GM18507 (cell line): ENCODE measurements at regions not wholly inside any gene's neighbourhood (a gene's known extent, or its start where the extent isn't known, plus 50 kb on each side); places are given as distances from the start of the nearest gene placed in this dataset.
"Not testable (repeated sequence)": the region's sequence is repeated elsewhere in the genome, so short reads cannot be mapped to it uniquely, and the experiment has no call there.

Source experiments
- DNase-seq: peaks from one replicate; pipeline ENCODE4 v3.0.0; 2011; ENCODE audit warnings: low read depth; ENCODE audit not compliant: insufficient read length; ENCODE audit errors: extremely low spot score
- FAIRE-seq: peaks from 2 replicates; lab custom pipeline; 2011; peaks lifted over from hg19 to GRCh38; lab: Jason Lieb, UNC

DNA sequence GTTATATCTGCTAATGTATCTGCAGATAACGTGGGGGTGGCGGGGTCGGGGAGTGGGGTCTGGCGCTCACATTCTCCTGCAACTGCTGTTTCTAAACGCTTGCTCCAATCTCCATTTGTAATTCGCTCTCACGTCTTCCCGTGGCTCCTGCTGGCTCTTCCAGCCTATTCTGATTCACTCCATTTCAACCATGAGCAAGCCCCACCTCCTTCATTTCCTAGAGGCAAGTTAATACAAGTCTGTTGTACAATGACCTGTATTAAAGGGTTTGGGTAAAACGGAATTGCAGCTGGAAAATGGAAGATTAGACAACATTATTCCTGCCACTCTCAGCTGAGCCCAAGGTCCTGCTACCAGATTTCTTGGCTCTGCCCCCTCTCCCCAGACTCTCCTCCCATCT is 132.3 kb downstream of the CSNK2A3 start:
- FAIRE-seq, result no peak
- no peak for DNase-seq

DNA sequence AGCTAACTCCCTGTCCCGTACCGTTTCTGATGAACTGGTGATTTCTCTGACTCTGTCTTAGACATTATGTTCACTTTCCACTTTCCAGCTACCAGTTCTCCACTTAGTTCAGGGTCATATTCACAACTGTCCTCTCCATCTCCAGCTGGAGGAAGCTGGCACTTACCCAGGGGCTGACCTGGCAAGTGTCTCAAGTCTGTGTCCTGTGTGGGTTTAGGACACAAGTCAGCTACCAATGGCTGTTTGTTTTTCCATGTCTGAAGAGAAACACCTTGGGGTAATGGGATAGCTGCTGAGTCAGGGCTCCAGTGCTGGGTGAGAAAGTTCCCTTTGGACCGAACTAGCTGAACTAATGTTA is 134.4 kb downstream of the CSNK2A3 start:
- DNase-seq, result no peak

DNA sequence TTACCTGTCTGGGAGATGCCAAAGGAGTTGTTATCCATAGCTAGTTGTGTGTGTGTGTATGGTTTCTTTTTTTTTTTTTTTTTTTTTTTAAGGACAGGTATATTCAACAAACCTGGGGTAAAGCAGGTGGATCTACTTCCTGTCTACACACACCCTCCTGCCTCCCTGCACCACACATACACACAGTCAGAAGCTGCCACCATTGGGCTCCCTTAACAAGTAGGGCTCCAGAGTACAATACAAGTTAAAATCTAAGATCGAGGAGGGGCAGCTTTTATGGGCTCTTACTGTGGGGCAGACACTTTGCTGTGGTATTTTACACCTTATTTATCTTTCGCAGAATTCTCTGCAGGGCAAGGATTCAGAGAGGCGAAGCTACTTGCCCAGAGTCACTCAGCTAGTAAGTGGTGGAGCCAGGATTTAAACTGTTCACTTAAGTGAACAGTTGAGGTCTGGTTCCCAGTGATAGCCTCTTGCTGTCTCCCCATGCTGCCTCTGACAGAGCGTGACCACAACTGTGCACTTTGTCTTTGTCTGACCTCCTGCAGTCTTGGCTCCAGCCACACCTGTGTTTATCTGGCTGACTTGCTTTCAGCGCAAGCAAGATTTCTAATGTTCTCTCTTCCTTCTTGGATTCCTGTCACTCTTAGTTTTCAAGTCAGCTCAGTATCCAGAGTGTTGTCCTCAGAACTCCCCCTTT is 135.0 kb downstream of the CSNK2A3 start:
- FAIRE-seq (no peak), DNase-seq (no peak)

More for the DNA sequence above, 134.4 kb downstream of the CSNK2A3 start:
- FAIRE-seq, result no peak

DNA sequence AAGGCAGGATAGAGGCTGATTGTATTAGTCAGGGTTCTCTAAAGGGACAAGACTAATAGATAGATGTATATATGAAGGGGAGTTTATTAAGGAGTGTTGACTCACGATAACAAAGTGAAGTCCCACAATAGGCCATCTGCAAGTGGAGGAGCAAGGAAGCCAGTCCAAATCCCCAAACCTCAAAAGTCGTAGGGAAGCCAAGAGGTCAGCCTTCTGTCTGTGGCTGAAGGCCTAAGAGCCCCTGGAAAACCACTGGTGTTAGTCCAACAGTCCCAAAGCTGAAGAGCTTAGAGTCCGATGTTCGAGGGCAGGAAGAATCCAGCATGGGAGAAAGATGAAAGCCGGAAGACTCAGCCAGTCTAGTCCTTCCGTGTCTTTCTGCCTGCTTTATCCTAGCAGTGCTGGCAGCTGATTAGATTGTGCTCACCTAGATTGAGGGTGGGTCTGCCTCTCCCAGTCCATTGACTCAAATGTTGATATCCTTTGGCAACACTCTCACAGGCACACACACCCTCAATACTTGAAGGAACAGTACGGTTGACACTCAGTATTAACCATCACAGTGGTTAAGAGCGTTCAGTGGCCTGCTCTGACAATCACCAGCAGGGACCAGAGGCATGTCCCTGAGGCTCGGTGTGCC is 135.6 kb downstream of the CSNK2A3 start:
- FAIRE-seq (no peak), DNase-seq (no peak)

DNA sequence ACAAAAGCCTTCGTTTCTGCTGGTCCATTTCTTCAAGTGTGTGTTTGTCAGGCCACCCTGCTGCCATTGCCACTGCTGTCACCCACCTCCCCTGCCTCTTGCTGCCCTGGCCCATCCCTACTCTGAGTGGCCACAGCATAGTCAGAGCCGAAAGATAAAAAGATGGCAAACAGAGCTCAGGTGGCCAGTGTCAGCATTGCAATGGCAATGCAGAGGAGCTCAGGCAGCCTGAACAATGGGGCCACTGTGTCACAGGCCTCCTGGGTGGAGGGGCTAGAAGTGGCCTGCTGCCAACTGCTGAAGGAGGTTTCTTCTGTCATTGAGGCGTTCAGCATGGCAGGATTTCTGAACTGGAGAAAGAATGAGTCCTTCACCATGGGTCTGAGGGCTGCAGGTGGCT is 137.1 kb downstream of the CSNK2A3 start:
- FAIRE-seq (no peak), DNase-seq (no peak)

DNA sequence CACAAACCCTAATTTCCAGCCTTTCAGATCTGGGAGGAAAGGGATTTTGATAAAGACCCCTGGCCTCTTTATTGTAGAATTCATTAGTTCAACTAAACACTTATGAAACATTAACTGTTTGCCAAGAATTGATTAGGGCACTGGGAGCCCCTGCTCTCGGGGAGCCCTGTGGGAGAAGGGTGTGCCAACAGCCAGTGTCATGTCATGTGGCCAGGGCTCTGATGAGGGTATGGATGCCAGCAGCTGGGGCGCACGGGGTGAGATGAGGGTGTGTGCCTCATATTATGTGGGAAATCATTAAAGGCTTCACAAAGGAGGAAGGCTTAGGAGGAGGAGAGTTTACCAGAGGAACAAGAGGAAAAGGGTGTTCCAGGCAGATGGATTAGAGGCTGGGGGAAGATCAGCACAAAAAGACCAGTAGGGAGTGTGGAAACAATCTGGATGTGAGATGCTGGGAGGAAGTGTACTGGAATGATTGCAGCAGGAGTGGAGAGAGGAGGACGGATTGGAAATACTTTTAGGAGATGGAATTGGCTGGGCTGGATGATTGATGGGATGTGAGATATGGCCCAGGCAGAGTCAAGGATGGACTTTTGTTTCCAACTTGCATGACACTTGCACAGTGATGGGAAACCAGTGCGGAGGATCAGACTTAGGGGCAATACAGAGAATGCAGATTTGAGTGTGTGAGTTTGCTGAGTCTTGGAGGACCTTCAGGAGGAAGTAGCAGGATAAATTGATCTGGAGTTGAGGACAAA is 137.8 kb downstream of the CSNK2A3 start:
- DNase-seq (no peak), FAIRE-seq (no peak)

DNA sequence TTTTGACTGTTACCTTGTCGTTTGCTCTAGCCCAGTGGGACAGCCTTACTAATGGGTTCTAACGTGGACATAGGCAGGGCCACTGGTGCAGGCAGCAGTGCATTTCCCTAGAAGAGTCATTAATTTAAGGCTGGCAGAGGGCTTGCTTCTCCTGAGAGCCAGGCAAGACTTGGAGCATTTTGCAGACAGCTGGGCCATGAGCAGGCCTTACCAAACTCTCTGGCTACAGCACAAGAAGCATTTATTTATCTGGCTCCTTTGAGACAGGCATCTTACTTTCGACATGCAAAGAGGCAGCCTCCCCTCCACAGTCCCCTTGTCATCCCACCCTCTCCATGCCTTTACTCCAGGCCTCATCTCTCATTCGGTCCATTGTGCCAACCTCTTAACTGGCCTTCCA is 139.9 kb downstream of the CSNK2A3 start:
- no peak for DNase-seq
- FAIRE-seq, result no peak

DNA sequence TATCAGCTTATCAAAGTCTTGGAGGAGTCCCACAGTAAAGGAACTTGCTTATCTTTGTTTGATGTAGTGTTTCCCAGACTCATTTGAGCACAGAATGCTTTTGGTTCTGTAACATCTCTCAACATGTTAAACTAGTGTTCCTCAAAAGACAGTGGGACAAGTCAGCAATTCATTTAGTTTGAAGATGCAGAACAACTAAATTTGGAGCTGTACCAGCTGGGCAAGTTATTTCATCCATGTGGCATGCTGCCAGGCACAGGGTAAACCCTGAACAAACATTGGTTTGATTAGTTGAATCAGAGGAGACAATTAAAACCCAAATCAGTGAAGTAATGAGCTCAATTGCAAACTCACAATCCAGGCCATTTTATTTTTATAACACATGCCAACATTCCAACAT is 141.2 kb downstream of the CSNK2A3 start:
- no peak for FAIRE-seq

DNA sequence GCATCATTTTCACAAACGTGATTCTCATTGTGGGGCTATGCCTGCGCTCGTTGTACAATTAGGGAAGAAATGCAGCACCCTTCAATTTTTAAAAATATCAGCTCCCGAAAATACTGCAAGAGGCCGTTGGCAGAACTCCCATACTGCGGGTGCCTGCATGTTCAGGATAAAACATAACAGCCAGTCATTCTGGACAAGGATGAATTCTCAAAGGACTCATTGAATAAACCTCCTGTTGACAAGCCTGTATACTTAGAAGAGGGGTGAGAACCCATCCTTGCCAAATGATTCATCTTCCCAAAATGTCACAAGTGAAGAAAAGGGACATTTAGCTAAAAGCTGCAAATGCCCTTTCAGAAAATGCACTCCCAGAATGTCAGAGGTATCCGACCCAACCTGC is 141.9 kb downstream of the CSNK2A3 start:
- FAIRE-seq (no peak), DNase-seq (no peak)

More for the DNA sequence above, 141.2 kb downstream of the CSNK2A3 start:
- DNase-seq, result no peak

DNA sequence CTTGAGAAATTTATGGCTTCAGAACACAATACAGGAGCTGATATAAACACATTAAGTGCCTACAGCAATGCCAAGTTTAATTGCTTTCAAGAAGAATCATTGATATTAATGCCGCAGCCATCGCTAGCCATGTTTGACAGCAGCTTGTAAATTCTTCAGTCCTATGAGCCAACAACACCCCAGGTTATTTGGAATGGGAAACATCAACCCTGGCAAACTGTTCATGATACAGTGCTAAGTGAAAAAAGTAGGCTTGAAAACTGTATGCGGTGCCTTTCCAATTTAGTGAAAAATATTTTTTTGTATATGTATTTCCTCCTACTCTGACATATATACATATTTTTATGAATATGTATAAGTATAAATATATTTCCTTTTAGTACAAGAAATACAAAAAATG is 142.6 kb downstream of the CSNK2A3 start:
- no peak for DNase-seq
- no peak for FAIRE-seq

DNA sequence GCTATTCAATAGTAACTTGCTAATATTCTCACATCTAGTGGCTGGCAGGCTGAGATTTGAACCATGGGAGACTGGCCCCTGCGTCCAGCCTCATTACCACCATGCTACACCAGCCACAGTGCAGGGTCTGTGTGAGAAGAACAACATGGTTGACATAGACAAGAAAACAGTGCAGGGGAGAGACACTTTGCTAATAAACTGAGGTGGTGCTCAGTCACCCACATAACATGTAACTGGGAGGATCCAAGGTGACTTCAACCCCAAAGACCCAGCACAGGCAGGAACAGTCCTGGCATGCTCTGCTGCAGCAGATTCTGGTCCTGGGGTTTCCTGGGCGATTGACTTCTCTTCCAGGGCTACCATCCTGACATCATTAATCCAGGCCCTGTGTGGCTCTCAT is 143.1 kb downstream of the CSNK2A3 start:
- DNase-seq (no peak), FAIRE-seq (no peak)

DNA sequence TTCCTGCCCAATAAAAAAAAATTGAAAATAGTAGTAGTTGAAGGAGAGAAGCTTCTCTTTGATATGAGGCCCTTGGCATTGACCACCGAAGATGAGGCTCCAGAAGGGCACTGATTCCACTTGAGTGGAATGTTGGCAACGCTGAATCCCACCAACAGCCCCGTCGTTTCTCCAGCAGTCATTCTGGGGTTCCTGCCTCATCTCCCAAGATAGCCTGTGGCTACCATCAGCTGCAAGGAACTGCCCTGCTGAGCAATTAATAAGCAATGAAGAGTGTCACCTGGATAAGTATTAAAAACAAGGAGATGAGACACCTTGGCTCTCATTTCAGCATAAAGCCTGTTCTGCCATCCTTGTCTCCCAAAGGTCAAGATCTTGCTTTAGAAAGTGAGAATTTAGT is 144.1 kb downstream of the CSNK2A3 start:
- no peak for DNase-seq
- no peak for FAIRE-seq

DNA sequence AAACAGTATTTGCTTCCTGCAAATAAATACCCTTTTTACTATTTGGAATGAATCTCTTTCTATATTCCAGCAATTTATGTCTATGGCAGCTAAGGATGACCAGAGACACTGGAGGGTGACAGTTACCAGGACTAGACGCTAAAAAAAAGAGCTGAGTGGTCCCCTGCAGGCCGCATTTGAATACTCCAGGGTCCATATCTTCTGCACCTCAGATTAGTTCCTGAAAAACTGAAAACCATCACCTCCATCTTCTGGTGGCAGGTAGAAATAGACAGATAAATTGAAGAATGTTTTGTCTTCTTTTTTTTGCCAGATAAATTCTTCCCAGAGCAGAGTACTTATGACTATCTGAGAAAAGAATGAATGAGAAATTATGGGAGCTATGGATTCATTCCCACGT is 145.6 kb downstream of the CSNK2A3 start:
- DNase-seq, result no peak
- FAIRE-seq, result no peak

DNA sequence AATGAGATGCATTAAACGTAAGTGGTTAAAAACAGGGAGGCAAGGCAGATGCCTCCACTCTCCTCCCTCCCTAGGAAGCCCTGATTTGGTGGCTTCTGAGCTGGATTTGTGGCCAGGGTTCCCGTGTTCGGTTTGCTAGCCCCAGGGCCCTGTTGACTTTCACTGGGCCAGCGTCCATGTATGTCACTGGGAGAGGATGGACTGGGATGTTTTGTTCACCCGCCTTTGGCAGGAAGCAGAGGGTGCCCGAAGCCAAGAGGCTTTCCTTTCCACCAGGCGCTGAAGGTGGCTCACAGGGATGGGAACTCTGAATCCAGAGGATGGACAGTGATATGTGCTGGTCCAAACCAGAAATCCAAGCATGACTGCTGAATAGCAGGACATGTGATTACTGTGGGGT is 146.6 kb downstream of the CSNK2A3 start:
- no peak for FAIRE-seq
- DNase-seq, result no peak

DNA sequence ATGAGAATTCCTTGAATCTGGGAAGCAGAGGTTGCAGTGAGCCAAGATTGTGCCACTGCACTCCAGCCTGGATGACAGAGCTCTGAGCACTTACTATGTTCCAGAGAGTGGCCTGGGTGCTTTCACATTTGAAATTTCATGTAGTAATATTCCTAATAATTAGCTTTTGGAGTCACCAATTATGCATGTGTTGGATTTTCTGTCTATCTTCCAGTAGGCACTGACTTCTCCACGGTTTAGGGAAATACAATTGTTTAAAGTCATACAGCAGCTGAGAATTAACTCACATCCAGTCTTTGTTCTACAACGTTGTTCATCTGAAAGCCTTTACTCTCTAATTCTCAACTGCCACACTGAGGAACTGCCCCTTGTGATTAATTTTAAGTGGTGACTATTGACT is 150.2 kb downstream of the CSNK2A3 start:
- no peak for DNase-seq
- FAIRE-seq, result no peak

DNA sequence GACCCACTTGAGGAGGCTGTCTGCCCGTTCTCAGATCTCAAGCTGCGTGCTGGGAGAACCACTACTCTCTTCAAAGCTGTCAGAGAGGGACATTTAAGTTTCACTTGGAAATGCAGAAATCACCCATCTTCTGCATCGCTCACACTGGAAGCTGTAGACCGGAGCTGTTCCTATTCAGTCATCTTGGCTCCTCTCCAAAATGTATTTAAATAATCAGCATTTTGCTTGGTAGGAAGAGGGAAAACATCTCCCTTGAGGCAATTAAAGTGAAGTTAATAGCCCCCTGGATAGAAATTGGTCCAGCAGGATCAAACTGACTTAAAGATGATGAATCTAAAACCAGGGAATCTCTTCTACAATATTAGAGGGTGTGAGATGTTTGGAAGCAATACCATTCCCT is 151.7 kb downstream of the CSNK2A3 start:
- FAIRE-seq, DNase-seq: not testable (repeated sequence)

DNA sequence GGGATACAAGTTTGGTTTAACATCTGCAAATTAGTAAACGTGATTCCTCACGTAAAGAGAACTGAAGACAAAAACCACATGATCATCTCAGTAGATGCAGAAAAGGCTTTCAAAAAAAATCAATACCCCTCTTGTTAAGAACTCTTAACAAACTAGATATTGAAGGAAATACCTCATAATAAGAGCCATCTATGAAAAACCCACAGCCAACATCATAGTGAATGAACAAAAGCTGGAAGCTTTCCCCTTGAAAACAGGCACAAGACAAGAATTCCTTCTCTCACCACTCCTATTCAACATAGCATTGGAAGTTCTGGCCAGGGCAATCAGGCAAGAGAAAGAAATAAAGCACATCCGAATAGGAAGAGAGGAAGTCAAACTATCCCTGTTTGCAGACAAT is 160.5 kb downstream of the CSNK2A3 start:
- DNase-seq (no peak), FAIRE-seq (no peak)

DNA sequence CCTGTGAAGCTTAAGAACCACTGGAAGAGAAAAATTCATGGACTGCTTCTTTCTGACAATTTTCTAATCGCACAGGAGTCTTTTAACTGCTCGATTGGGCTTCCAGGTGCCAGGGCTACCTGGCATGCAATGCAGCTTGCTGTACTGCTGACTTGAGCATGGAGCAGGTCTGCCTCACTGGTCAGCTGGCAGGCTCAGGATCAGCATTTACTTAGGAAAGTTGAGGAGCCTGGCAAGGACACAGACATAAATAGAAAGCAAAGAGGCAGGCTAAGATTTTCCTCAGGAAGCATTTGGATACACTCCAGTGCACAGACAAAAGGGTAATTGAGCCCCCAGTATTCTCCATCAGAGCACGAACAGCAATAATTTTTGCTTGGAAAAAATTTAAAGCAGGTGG is 163.5 kb downstream of the CSNK2A3 start:
- FAIRE-seq, result no peak
- no peak for DNase-seq

DNA sequence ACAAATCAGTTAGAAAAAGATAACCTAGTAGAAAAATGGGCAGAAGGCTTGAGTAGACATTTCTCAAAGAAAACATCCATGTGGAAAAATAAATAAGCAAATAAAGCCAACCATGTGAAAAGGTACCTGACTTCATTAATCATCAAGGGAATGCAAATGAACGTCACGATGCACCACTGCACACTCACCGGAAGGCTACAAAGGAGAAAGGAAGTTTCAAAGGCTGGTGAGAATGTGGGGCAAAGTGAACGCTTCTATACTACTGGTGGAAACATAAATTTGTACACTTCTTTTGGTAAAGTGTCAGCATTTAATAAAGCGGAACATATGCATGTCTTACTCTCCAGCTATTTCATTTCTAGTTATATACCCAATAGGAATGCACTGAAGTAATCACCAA is 166.8 kb downstream of the CSNK2A3 start:
- FAIRE-seq (peak; percentile 74), DNase-seq (no peak)

DNA sequence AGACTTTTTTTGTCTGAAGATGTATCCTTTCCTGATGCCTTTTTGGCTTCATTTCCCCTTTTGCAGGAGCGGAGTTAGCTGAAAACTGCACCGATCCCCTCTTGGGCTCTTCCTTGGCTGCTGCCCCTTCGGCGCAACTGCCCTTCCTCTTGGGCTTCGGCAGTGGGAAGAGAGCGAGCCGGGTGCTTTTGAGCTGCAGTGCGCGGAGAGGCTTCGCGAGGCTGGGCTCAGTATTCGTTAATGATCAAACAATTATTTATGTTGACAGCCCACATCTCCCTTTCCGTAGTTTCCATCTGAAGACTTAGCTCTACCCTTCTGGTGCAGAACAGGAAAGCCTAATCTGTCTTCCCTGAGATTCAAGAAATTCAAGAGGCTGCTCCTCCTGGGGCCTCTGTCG is 170.8 kb downstream of the CSNK2A3 start:
- DNase-seq, result no peak

More for the DNA sequence above, 170.8 kb downstream of the CSNK2A3 start:
- FAIRE-seq, result no peak
